ENCODE measurements at regions not wholly inside any gene's neighbourhood (a gene's known extent, or its start where the extent isn't known, plus 50 kb on each side); places are given as distances from the start of the nearest gene placed in this dataset.

DNA sequence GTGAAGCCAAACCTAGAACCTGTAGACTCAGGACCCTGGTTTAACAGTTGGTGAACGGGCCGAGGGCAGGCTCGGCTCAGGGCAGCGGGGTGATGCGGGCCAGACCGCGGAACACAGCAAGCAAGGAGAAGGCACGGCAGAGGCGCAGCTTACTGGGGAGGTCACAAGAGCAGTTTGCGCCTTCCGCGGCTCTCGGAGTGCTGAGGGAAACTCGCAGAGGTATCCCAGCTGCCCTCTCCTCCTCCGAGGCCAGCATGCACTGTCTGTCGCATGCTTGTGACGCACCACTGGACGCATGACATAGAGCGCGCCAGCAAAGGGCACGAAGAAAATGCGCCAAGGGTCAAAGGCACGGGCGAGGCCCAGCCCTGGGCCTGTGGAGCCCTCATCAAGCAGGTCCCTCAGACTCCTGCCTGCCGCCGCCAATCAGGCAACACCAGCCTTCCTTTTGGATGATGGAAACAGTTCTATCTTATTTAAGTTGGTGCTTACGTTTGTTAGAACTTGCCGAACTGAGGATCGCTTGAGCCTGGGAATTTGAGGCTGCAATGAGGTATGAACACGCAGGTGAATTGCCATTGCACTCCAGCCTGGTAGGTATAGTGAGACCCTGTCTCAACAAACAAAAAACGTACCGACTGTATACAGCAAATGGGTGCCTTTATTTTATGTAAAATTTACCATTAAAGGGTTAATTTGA is 574.3 kb upstream of the GHITM start:
- no peak for TF ChIP-seq POLR2AphosphoS5 (IDR thresholded peaks at IDR 0.05; ENCODE audit: low read depth, low read length)
- no peak for TF ChIP-seq POLR2A (IDR thresholded peaks at IDR 0.05; ENCODE audit: low read depth, low read length)
